Osteoblast (primary cell): ENCODE measurements at regions not wholly inside any gene's neighbourhood (a gene's known extent, or its start where the extent isn't known, plus 50 kb on each side); places are given as distances from the start of the nearest gene placed in this dataset.

ENCODE experiments used
- DNase-seq: peaks from one replicate; pipeline ENCODE4 v3.0.0; 2011; ENCODE audit warnings: low spot score, mixed read lengths; ENCODE audit not compliant: insufficient read length; ENCODE audit errors: missing footprints
- H2AFZ ChIP-seq: 2 replicates; pipeline ENCODE4 v1.6.0; 2011; ENCODE audit warnings: mild to moderate bottlenecking, low read length
- H3K27ac ChIP-seq: 2 replicates; pipeline ENCODE4 v1.5.1; 2011; ENCODE audit warnings: mild to moderate bottlenecking, low read depth, low read length, moderate library complexity
- H3K27me3 ChIP-seq: 2 replicates; pipeline ENCODE4 v1.6.0; 2012; ENCODE audit warnings: mild to moderate bottlenecking, control low read depth, inconsistent platforms, low read length, moderate library complexity; ENCODE audit not compliant: insufficient read depth
- H3K36me3 ChIP-seq: 2 replicates; pipeline ENCODE4 v1.5.1; 2011; ENCODE audit warnings: mild to moderate bottlenecking, low read length, control low read depth, moderate library complexity; ENCODE audit not compliant: insufficient read depth
- H3K4me1 ChIP-seq: 2 replicates; pipeline ENCODE4 v1.5.1; 2011; ENCODE audit warnings: mild to moderate bottlenecking, low read length, control low read depth, moderate library complexity; ENCODE audit not compliant: insufficient read depth
- H3K4me2 ChIP-seq: 2 replicates; pipeline ENCODE4 v1.6.0; 2011; ENCODE audit warnings: mild to moderate bottlenecking, low read length; ENCODE audit not compliant: insufficient read depth
- H3K4me3 ChIP-seq: fragments of 200-600 bp; sonication (generic); 3 replicates; pipeline ENCODE4 v1.5.1; 2012; ENCODE audit warnings: mild to moderate bottlenecking, low read length, inconsistent platforms; ENCODE audit not compliant: insufficient read depth
- H3K79me2 ChIP-seq: 2 replicates; pipeline ENCODE4 v1.6.0; 2012; ENCODE audit warnings: mild to moderate bottlenecking, low read length, control low read depth, inconsistent platforms; ENCODE audit not compliant: insufficient read depth
- H3K9me3 ChIP-seq: 2 replicates; pipeline ENCODE4 v1.5.1; 2011; ENCODE audit warnings: low read depth, low read length, control low read depth
- H4K20me1 ChIP-seq: 2 replicates; pipeline ENCODE4 v1.6.0; 2012; ENCODE audit warnings: mild to moderate bottlenecking, low read length, control low read depth; ENCODE audit not compliant: insufficient read depth
- CTCF ChIP-seq: IDR thresholded peaks from 2 replicates; pipeline ENCODE4 v1.5.1; 2011; ENCODE audit warnings: mild to moderate bottlenecking, low read depth, low read length, moderate library complexity; ENCODE audit errors: extremely low read depth

- no peaks in the 10 kb centered on the region for H3K79me2 ChIP-seq
- H2AFZ ChIP-seq: no peak overlapping the region
- H3K4me3 ChIP-seq: no peak overlapping the region
- peaks cover 5% of the 10 kb centered on the region for H3K27me3 ChIP-seq
- DNase-seq: no peak
- H3K9me3 ChIP-seq: no peaks in the 10 kb centered on the region
- no peaks in the 10 kb centered on the region for H4K20me1 ChIP-seq
- no peak overlapping the region for H3K27ac ChIP-seq
- TF ChIP-seq CTCF: no peak
- H3K36me3 ChIP-seq: no peaks in the 10 kb centered on the region
- H3K4me2 ChIP-seq: no peak overlapping the region
- no peaks in the 10 kb centered on the region for H3K4me1 ChIP-seq
These were observed 373.7 kb upstream of the GALNT5 start for GRCh38 chr2:156883804-156884203.

- Histone ChIP-seq H3K27ac (no peak overlapping the region), H4K20me1 (no peaks in the 10 kb centered on the region), H3K4me3 (no peak overlapping the region), H3K36me3 (no peaks in the 10 kb centered on the region), H3K79me2 (no peaks in the 10 kb centered on the region), H3K4me2 (no peak overlapping the region), H3K4me1 (no peaks in the 10 kb centered on the region), H3K27me3 (peaks cover 5% of the 10 kb centered on the region), H3K9me3 (no peaks in the 10 kb centered on the region), H2AFZ (no peak overlapping the region)
- no peak for TF ChIP-seq CTCF
- no peak for DNase-seq
These were observed 373.3 kb upstream of the GALNT5 start for GRCh38 chr2:156884216-156884615.

- Histone ChIP-seq H3K27me3 (peaks cover 5% of the 10 kb centered on the region), H3K36me3 (no peaks in the 10 kb centered on the region), H2AFZ (no peak overlapping the region), H3K4me2 (no peak overlapping the region), H3K9me3 (no peaks in the 10 kb centered on the region), H3K27ac (no peak overlapping the region), H3K79me2 (no peaks in the 10 kb centered on the region), H4K20me1 (no peaks in the 10 kb centered on the region), H3K4me3 (no peak overlapping the region), H3K4me1 (no peaks in the 10 kb centered on the region)
- TF ChIP-seq CTCF: no peak
- DNase-seq: no peak
These were observed 366.9 kb upstream of the GALNT5 start for GRCh38 chr2:156890529-156891148.

GRCh38 chr2:156891609-156892008 is 365.9 kb upstream of the GALNT5 start:
- no peak overlapping the region for H3K4me2 ChIP-seq
- no peak for DNase-seq
- H3K27ac ChIP-seq: no peak overlapping the region
- H3K4me1 ChIP-seq: no peaks in the 10 kb centered on the region
- no peak overlapping the region for H2AFZ ChIP-seq
- no peaks in the 10 kb centered on the region for H4K20me1 ChIP-seq
- no peak for TF ChIP-seq CTCF
- H3K36me3 ChIP-seq: no peaks in the 10 kb centered on the region
- H3K27me3 ChIP-seq: peaks cover 5% of the 10 kb centered on the region
- no peak overlapping the region for H3K4me3 ChIP-seq
- no peaks in the 10 kb centered on the region for H3K79me2 ChIP-seq
- H3K9me3 ChIP-seq: no peaks in the 10 kb centered on the region
